Suprapubic skin (tissue), 4 donors: ENCODE measurements at regions not wholly inside any gene's neighbourhood (a gene's known extent, or its start where the extent isn't known, plus 50 kb on each side); places are given as distances from the start of the nearest gene placed in this dataset.

ENCODE experiments used
- CTCF ChIP-seq, 2 donors: fragments of 200-600 bp in 1 of 2; fragments of 450-650 bp in 1 of 2; sonication (generic) in 1 of 2; IDR thresholded peaks; one replicate each; pipeline ENCODE4 v1.5.1; 2016 to 2019; ENCODE audit warnings: antibody characterized with exemption in 2 of 2, mild to moderate bottlenecking in 1 of 2, moderate library complexity in 1 of 2
- EP300 ChIP-seq: sonication (generic); formaldehyde crosslinking; IDR thresholded peaks from one replicate; pipeline ENCODE4 v1.6.1; 2017; ENCODE audit warnings: antibody characterized with exemption
- POLR2A ChIP-seq, 2 donors: fragments of 450-650 bp; IDR thresholded peaks; one replicate each; pipeline ENCODE4 v1.6.1; 2017; ENCODE audit warnings: antibody characterized with exemption in 2 of 2, mild to moderate bottlenecking in 2 of 2, moderate library complexity in 2 of 2
- POLR2AphosphoS5 ChIP-seq, 3 donors: sonication (generic); formaldehyde crosslinking; IDR thresholded peaks; one replicate each; pipeline ENCODE4 v1.6.1; 2017; ENCODE audit warnings: antibody characterized with exemption in 3 of 3

GRCh38 chr15:69661446-69661845, 208.8 kb downstream of the RPLP1 start:
- no peak for TF ChIP-seq POLR2A (IDR thresholded peaks at IDR 0.05)
- TF ChIP-seq CTCF (IDR thresholded peaks at IDR 0.05) = no peak
- no peak for TF ChIP-seq POLR2AphosphoS5 (IDR thresholded peaks at IDR 0.05)
- TF ChIP-seq EP300 = no peak
